ENCODE measurements at regions not wholly inside any gene's neighbourhood (a gene's known extent, or its start where the extent isn't known, plus 50 kb on each side); places are given as distances from the start of the nearest gene placed in this dataset.

DNA sequence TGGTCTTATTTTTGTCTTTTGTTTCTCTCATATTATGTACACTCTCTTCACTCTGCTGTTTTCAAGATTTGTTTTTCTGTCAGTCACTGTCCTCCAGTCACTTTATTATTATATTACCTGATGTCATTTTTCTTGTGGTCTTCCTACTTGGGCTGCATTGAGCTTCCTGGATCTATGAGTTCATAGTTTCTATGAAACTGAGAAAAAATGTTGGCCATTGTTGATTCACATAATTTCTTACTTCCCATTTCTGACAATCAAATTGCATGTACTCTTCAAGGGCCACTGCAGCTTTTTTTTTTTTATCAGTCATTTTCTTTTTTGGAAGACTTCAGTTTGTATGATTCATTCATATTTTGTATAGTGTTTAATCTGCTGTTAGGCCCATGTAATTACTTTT lies 1180.6 kb upstream of the GBE1 start:
- no peak overlapping the region for H3K27ac Mint-ChIP-seq
- H2AFZ ChIP-seq (ENCODE audit: insufficient read depth, low read depth, low read length, poor library complexity, severe bottlenecking) = no peak overlapping the region
- peaks cover 5 to 16% (median 8%) of the 10 kb centered on the region in 7 donors for H3K9me3 Mint-ChIP-seq
- no peaks in the 10 kb centered on the region for H3K27me3 ChIP-seq (ENCODE audit: control insufficient read depth in 2 of 2, insufficient read depth in 2 of 2, low read length in 2 of 2)
- no peaks in the 10 kb centered on the region for H3K79me2 ChIP-seq (ENCODE audit: insufficient read depth, low read length)
- no peak overlapping the region for H3K4me3 Mint-ChIP-seq
- H3K4me2 ChIP-seq (replicated peaks; ENCODE audit: extremely low read depth, low read length, poor library complexity, severe bottlenecking) = no peak overlapping the region
- no peaks in the 10 kb centered on the region for H3K36me3 ChIP-seq (replicated peaks in 1 of 2; ENCODE audit: control insufficient read depth in 1 of 2, insufficient read depth in 2 of 2, low read length in 2 of 2)
- H3K36me3 Mint-ChIP-seq = no peaks in the 10 kb centered on the region
- intact Hi-C loops (cut with micrococcal nuclease) = no loop called here
- no peaks in the 10 kb centered on the region for H3K4me1 Mint-ChIP-seq
- H3K27me3 Mint-ChIP-seq (ENCODE audit: low read depth in 3 of 3) = peaks cover 0 to 3% (median 0%) of the 10 kb centered on the region in 3 donors
- no peak overlapping the region for H3K9ac ChIP-seq (ENCODE audit: insufficient read depth, low read length, poor library complexity, severe bottlenecking)
- DNase-seq = no peak
- H3K9me3 ChIP-seq (replicated peaks in 1 of 2; ENCODE audit: control insufficient read depth in 1 of 2, insufficient read depth in 1 of 2, low read length in 2 of 2) = peaks cover 25 to 27% of the 10 kb centered on the region in 2 donors
- H3K27ac ChIP-seq (ENCODE audit: low read depth in 1 of 2, low read length in 2 of 2) = no peak overlapping the region
- no peak overlapping the region for H3K4me3 ChIP-seq (replicated peaks in 1 of 3; ENCODE audit: low read depth in 2 of 3, low read length in 3 of 3)
- TF ChIP-seq, protein P1, sequence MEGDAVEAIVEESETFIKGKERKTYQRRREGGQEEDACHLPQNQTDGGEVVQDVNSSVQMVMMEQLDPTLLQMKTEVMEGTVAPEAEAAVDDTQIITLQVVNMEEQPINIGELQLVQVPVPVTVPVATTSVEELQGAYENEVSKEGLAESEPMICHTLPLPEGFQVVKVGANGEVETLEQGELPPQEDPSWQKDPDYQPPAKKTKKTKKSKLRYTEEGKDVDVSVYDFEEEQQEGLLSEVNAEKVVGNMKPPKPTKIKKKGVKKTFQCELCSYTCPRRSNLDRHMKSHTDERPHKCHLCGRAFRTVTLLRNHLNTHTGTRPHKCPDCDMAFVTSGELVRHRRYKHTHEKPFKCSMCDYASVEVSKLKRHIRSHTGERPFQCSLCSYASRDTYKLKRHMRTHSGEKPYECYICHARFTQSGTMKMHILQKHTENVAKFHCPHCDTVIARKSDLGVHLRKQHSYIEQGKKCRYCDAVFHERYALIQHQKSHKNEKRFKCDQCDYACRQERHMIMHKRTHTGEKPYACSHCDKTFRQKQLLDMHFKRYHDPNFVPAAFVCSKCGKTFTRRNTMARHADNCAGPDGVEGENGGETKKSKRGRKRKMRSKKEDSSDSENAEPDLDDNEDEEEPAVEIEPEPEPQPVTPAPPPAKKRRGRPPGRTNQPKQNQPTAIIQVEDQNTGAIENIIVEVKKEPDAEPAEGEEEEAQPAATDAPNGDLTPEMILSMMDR (IDR thresholded peaks at IDR 0.05) = no peak
- no peaks in the 10 kb centered on the region for H4K20me1 ChIP-seq (ENCODE audit: insufficient read depth, low read length)
- H3K4me1 ChIP-seq (ENCODE audit: control insufficient read depth in 1 of 2, insufficient read depth in 2 of 2, low read length in 2 of 2) = no peaks in the 10 kb centered on the region

DNA sequence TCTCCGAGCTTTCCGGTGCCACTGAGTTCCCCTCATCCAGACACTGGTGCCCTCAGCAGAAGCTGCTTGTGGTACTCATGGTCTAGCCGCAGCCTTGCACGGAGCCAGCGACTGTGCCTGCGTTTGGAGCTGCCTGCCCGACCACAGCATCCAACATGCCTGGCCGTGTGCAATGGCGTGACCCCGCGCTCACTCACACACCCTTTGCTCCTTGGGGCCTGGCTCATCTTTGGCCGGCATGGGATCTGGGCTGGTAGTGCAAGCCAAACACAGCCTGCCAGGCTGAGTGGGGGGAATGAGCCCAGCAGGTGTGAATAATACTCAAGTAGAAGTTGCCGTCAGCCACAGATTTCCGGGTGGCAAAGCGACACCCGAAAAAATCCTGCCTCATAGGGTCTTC lies 1178.7 kb upstream of the GBE1 start:
- Histone ChIP-seq H2AFZ (ENCODE audit: insufficient read depth, low read depth, low read length, poor library complexity, severe bottlenecking) (no peak overlapping the region), H3K4me2 (replicated peaks; ENCODE audit: extremely low read depth, low read length, poor library complexity, severe bottlenecking) (no peak overlapping the region), H3K27me3 (ENCODE audit: control insufficient read depth in 2 of 2, insufficient read depth in 2 of 2, low read length in 2 of 2) (no peaks in the 10 kb centered on the region), H4K20me1 (ENCODE audit: insufficient read depth, low read length) (no peaks in the 10 kb centered on the region), H3K9me3 (replicated peaks in 1 of 2; ENCODE audit: control insufficient read depth in 1 of 2, insufficient read depth in 1 of 2, low read length in 2 of 2) (peaks cover 20 to 22% of the 10 kb centered on the region in 2 donors), H3K36me3 (replicated peaks in 1 of 2; ENCODE audit: control insufficient read depth in 1 of 2, insufficient read depth in 2 of 2, low read length in 2 of 2) (no peaks in the 10 kb centered on the region), H3K9ac (ENCODE audit: insufficient read depth, low read length, poor library complexity, severe bottlenecking) (no peak overlapping the region), H3K27ac (ENCODE audit: low read depth in 1 of 2, low read length in 2 of 2) (no peak overlapping the region), H3K4me1 (ENCODE audit: control insufficient read depth in 1 of 2, insufficient read depth in 2 of 2, low read length in 2 of 2) (no peaks in the 10 kb centered on the region), H3K4me3 (replicated peaks in 1 of 3; ENCODE audit: low read depth in 2 of 3, low read length in 3 of 3) (no peak overlapping the region), H3K79me2 (ENCODE audit: insufficient read depth, low read length) (no peaks in the 10 kb centered on the region)
- Mint-ChIP-seq H3K27me3 (ENCODE audit: low read depth in 3 of 3) (peaks cover 0 to 2% (median 0%) of the 10 kb centered on the region in 3 donors), H3K4me1 (no peaks in the 10 kb centered on the region), H3K27ac (no peak overlapping the region), H3K9me3 (peaks cover 5 to 16% (median 8%) of the 10 kb centered on the region in 7 donors), H3K4me3 (no peak overlapping the region), H3K36me3 (no peaks in the 10 kb centered on the region)
- 94% methylated on average over 8 of the region's 16 CpGs for WGBS (ENCODE audit: insufficient coverage)
- no peak for DNase-seq
- TF ChIP-seq, protein P1 (IDR thresholded peaks at IDR 0.05) = no peak
- intact Hi-C loops (cut with micrococcal nuclease) = no loop called here

Data from CD14-positive monocyte (primary cell).